HG03432 (cell line): ENCODE measurements at regions not wholly inside any gene's neighbourhood (a gene's known extent, or its start where the extent isn't known, plus 50 kb on each side); places are given as distances from the start of the nearest gene placed in this dataset.
"Not testable (repeated sequence)": the region's sequence is repeated elsewhere in the genome, so short reads cannot be mapped to it uniquely, and the experiment has no call there.

Experiments used
- ATAC-seq: cut with Tn5 transposase; IDR thresholded peaks from one replicate; pipeline ENCODE4 v1.9.1; 2021; ENCODE audit warnings: mild to moderate bottlenecking, moderate library complexity; ENCODE audit not compliant: unreplicated experiment

GRCh38 chr16:21514474-21514840 is 84.9 kb upstream of the METTL9 start:
- ATAC-seq, result not testable (repeated sequence)

- ATAC-seq, result not testable (repeated sequence)
Observed at GRCh38 chr16:21516705-21517040, 82.7 kb upstream of the METTL9 start.

- not testable (repeated sequence) for ATAC-seq
Observed at GRCh38 chr16:21517263-21517662, 82.1 kb upstream of the METTL9 start.

- ATAC-seq, result peak; percentile 5
Observed at GRCh38 chr16:21519361-21520133, 79.8 kb upstream of the METTL9 start.

- peak; percentile 61 for ATAC-seq
Observed at GRCh38 chr16:21520134-21521047, 79.0 kb upstream of the METTL9 start.

DNA sequence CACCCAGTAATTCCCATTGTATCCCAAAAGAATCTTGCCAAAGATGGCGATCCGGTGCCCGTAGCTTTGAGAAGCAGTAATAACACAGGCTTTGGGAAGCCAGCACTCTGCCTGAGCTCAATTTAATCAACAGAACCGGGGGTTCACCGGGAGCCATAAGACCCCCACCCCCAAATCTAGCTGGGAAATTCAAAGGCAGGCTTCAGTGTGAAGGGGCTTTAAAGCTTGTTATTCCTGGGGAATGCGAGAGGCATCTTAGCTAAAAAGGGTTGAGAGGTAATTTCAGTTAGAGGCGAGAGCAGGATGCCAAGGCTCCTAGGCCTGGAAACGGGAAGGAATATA is 78.4 kb upstream of the METTL9 start:
- ATAC-seq, result not testable (repeated sequence)

- ATAC-seq, result not testable (repeated sequence)
Observed at GRCh38 chr16:21521390-21522143, 77.8 kb upstream of the METTL9 start.

GRCh38 chr16:21522846-21523245 is 76.5 kb upstream of the METTL9 start:
- ATAC-seq, result not testable (repeated sequence)

- no peak for ATAC-seq
Observed at GRCh38 chr16:21523411-21524067, 75.8 kb upstream of the METTL9 start.

DNA sequence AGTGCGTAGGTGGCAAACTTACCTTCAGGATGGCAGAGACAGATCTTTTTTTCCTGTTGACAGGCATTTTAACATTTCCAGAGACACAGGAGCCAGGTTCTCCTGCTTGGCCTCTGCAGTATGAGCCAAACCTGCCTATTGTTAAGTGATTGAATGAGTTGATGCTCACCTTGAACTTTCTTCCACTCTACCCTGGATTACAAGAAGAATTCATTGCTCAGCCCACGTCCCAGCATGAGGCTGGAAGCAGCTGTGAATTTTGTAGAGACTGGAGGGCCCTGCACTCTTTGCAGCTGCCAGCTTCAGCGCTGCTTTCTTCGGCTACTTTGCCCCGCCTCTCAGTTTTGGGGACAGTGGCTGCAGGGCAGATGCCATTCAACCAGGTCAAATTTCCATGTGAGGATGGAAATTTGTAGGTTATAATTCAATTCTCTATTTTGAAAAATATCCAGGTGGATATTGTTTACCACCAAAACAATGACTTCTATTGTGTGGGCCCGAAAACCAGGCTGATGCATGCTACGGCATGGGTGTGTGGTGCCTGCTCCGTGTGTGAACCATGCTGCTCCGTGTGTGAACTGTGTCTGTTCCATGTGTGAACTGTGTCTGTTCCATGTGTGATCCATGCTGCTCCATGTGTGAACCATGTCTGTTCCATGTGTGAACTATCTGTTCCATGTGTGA is 75.2 kb upstream of the METTL9 start:
- ATAC-seq, result no peak

- ATAC-seq, result not testable (repeated sequence)
Observed at GRCh38 chr16:21524752-21525028, 74.7 kb upstream of the METTL9 start.

- ATAC-seq, result not testable (repeated sequence)
Observed at GRCh38 chr16:21525029-21525895, 74.1 kb upstream of the METTL9 start.

DNA sequence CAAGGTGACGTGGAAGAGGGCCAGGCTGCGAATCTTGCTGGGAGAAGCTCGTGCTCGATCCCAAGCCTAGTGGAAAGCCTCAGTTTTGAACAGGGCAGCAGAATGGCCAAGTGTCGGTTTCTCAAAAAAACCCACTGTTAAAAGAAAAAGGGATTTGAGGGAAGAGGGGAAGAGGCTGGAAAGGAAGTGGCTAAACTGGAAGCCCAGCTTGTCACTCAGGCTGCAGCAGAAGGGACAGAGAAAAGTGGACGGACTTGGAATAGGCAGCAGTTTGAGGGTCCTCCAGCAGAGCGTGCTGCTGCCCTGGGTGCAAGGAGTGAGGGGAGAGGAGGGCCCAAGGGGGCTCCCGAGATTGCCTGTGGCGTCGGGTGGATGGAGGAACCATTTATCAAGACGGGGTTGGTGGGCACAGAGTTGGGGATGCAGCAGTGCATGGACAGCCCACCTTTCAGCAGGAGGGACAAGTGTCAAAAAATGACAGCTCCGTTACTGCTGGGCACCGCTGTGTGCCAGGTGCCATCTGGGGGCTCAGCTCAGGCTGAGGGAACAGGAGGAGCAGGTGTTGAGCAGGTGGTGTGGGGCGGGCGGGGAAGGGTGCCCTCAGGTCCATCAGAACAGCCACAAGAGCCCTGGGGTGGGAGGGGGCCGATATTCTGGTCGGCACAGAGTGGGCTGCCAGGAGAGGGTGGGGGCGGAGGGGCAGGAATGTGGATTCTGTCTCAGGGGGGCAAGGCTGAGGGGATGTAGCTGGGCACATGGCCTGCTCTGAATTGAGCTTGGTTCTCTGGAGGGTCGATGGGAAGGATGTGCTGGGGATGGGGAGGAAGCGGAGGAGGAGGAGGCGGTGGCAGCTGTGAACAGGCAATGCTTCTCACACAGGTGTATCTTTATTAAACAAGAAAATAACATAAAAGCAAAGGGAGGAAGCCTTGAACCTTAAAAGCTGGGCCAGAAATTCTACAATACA is 73.1 kb upstream of the METTL9 start:
- ATAC-seq, result not testable (repeated sequence)

DNA sequence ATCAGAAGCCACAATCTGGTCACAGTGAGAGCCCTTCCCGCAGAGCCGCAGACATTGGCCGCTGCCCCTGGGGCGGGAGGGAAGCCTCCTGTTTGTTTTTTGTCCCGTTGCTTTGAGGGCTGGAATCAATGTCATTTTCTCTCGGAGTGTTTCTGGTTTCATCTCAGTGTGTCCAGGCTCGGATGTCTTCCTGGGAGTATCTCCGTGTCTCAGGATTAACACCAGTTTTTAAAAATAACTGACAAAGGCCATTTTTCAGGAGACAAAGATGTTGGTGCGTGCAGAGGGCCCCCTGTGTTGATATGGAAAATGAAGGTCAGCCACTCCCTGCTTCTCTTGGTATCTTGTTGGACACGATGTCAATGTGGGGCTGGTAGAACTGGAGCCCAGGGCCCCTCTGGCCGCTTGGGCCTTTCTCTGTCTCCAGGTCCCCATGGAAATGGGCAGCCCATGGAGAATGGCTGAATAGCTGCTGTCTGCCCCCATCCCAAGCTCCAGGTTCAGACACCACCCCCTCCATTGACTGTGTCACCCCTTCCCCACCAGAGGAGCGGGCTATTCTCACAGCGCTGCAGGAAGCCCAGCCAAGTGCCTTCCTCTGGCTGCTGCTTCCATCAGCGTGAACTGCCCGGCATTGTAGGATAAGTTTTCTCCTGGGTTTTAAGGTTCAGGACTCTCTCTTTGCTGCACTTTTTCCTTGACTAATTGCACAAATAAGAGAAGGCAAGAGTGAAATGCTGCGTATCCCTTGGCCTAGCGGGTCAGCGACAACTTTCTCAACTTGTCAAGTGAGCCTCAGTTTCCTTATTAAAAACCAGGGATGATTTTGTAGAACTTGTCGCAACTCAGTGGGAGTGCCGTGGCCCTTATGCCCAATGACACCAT is 72.2 kb upstream of the METTL9 start:
- no peak for ATAC-seq

DNA sequence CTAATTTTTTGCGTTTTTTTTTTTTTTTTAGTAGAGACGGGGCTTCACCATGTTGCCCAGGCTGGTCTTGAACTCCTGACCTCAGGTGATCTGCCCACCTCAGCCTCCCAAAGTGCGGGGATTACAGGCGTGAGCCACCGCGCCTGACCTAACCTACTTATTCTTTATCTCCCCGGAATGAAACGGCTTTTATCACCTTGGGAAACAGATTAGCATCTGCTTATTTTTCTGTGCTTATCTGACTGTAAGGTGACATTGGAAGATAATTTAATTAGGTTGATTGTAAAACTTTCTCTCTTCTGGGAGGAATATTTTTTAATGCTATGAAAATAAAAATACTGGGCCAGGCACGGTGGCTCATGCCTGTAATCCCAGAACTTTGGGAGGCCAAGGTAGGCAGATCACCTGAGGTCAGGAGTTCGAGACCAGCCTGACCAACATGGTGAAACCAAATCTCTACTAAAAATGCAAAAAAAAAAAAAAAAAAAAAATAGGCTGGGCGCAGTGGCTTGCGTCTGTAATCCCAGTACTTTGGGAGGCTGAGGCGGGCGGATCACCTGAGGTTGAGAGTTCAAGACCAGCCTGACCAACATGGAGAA is 70.2 kb upstream of the METTL9 start:
- ATAC-seq, result not testable (repeated sequence)

DNA sequence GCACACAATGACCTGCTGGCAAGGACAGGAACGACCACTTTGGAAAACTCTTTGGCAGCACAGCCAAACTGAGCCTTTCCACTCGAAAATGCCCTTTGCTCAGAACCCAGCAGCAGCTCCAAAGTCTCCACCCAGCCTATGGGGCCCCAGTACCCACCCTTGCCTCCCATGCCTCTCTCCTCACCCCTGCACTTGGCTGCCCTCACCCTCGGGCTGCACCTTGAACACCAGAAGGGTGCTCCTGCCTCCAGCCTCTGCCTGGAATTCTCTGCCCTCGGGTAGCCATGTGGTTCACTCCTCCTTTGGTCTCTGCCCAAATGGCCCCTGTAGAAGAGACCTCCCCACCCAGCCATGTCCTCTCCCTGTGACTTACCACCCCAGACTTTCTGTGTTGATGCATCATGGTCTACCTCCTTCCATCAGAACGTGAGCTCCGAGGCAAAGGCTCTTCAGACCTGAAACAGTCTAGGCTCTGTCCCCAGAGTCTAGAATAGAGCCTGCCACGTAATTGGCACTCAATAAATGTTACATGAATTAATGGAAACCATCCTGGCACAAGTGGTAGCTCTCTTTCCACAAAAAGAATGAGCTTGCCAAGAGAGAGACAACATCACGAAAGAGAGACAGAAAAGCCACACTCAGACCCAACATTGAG is 68.5 kb upstream of the METTL9 start:
- not testable (repeated sequence) for ATAC-seq
